Activated CD4-positive, alpha-beta T cell treated with anti-CD3 and anti-CD28 coated beads, Interleukin-2, amount 10 ng/mL, durations not matched to agents 24 days and 14 days (primary cell): ENCODE measurements at regions not wholly inside any gene's neighbourhood (a gene's known extent, or its start where the extent isn't known, plus 50 kb on each side); places are given as distances from the start of the nearest gene placed in this dataset.

Experiments used
- DNase-seq: peaks from one replicate; pipeline ENCODE4 v3.0.0; 2022
- H3K27ac Mint-ChIP-seq: one replicate; pipeline ENCODE4 v1.8.0; 2022; ENCODE audit warnings: mild to moderate bottlenecking, mixed read lengths
- H3K27me3 Mint-ChIP-seq: one replicate; pipeline ENCODE4 v1.8.0; 2022; ENCODE audit warnings: mixed read lengths
- H3K36me3 Mint-ChIP-seq: one replicate; pipeline ENCODE4 v1.8.0; 2022; ENCODE audit warnings: low read depth, mild to moderate bottlenecking, mixed read lengths
- H3K4me1 Mint-ChIP-seq: one replicate; pipeline ENCODE4 v1.8.0; 2021; ENCODE audit warnings: mixed read lengths
- H3K4me3 Mint-ChIP-seq: one replicate; pipeline ENCODE4 v1.8.0; 2022; ENCODE audit warnings: mild to moderate bottlenecking, moderate library complexity, mixed read lengths
- H3K9me3 Mint-ChIP-seq: one replicate; pipeline ENCODE4 v1.8.0; 2021; ENCODE audit warnings: mixed read lengths
- intact Hi-C: fragments of 100-400 bp; cut with micrococcal nuclease; formaldehyde crosslinking; loops from one replicate; pipeline ENCODE4 v1.15.1; 2023

- Mint-ChIP-seq H3K27me3 (peaks cover 2% of the 10 kb centered on the region), H3K9me3 (no peaks in the 10 kb centered on the region), H3K36me3 (no peaks in the 10 kb centered on the region), H3K4me3 (no peak overlapping the region), H3K4me1 (no peaks in the 10 kb centered on the region), H3K27ac (no peak overlapping the region)
- DNase-seq: no peak
- intact Hi-C loops: no loop called here
Measured at GRCh38 chr14:76584271-76584702, 177.0 kb upstream of the VASH1 start.

- intact Hi-C loops: no loop called here
- peaks cover 2% of the 10 kb centered on the region for H3K27me3 Mint-ChIP-seq
- no peak overlapping the region for H3K4me3 Mint-ChIP-seq
- H3K4me1 Mint-ChIP-seq: no peaks in the 10 kb centered on the region
- no peak overlapping the region for H3K27ac Mint-ChIP-seq
- no peaks in the 10 kb centered on the region for H3K36me3 Mint-ChIP-seq
- no peak for DNase-seq
- no peaks in the 10 kb centered on the region for H3K9me3 Mint-ChIP-seq
Measured at GRCh38 chr14:76585616-76586015, 175.7 kb upstream of the VASH1 start.

DNA sequence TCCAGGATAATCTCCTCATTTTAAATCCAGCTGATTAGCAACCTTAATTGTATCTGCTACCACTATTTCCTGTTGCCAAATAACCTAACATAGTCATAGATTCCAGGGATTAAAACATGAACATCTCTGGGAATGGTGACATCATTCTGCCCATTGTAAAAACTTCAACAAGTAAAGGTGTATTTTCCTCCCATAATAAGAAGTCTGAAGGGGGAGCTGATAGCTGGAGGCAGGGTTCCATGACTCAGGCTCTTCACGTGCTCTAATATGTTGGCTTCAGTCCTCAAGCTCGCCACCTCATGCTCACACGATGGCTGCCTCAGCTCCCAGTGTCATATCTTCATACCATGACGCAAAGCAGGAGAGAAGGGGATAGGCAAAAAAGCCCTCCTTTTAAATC lies 172.0 kb upstream of the VASH1 start:
- no peaks in the 10 kb centered on the region for H3K9me3 Mint-ChIP-seq
- H3K36me3 Mint-ChIP-seq: no peaks in the 10 kb centered on the region
- no peak overlapping the region for H3K4me3 Mint-ChIP-seq
- H3K27me3 Mint-ChIP-seq: peaks cover 2% of the 10 kb centered on the region
- H3K27ac Mint-ChIP-seq: no peak overlapping the region
- no peaks in the 10 kb centered on the region for H3K4me1 Mint-ChIP-seq
- intact Hi-C loops: no loop called here
- DNase-seq: no peak

DNA sequence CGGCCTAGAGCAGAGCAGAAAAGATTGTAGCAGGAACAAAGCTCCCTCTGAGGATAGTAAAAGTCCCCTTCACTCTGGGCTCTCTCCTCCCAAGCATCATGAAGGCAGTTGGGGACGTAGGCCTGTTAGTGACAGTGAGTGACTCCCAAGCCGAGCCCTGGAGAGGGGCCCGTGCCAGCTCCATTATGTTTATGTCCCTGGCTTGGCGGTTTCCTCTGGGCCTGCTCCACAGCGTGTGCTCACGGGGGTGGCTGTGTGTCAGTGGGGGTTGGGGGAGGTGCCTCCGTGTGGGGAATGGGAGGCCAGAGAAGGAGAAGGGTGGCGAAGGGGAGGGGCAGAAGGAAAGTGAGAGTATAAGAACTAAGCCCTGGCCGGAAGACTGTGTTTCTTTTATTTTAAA lies 170.0 kb upstream of the VASH1 start:
- no peaks in the 10 kb centered on the region for H3K36me3 Mint-ChIP-seq
- H3K27me3 Mint-ChIP-seq: peaks cover under 1% of the 10 kb centered on the region
- no peak overlapping the region for H3K4me3 Mint-ChIP-seq
- no peak for DNase-seq
- no peaks in the 10 kb centered on the region for H3K4me1 Mint-ChIP-seq
- no peak overlapping the region for H3K27ac Mint-ChIP-seq
- no peaks in the 10 kb centered on the region for H3K9me3 Mint-ChIP-seq
- intact Hi-C loops: no loop called here

- H3K27ac Mint-ChIP-seq: no peak overlapping the region
- intact Hi-C loops: no loop called here
- no peak overlapping the region for H3K4me3 Mint-ChIP-seq
- DNase-seq: no peak
- no peaks in the 10 kb centered on the region for H3K9me3 Mint-ChIP-seq
- no peaks in the 10 kb centered on the region for H3K4me1 Mint-ChIP-seq
- H3K27me3 Mint-ChIP-seq: no peaks in the 10 kb centered on the region
- no peaks in the 10 kb centered on the region for H3K36me3 Mint-ChIP-seq
Measured at GRCh38 chr14:76595266-76595665, 166.0 kb upstream of the VASH1 start.

DNA sequence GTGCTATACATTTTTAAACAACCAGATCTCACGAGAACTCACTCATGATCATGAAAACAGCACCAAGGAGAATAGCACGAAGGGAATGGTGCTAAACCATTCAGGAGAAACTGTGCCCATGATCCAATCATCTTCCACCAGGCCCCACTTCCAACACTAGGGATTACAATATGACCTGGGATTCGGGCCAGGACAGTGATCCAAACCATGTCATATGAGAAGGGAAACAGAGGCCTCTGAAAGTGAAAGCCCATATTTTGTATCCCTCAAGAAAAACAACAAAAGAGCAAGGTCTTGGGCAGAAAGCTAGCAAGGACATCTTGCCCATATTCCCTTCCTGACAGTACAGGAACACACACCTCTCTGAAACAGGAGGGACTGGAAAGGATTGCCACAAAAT lies 163.9 kb upstream of the VASH1 start:
- no peak for DNase-seq
- H3K9me3 Mint-ChIP-seq: peaks cover 5% of the 10 kb centered on the region
- intact Hi-C loops: no loop called here
- H3K36me3 Mint-ChIP-seq: no peaks in the 10 kb centered on the region
- H3K4me1 Mint-ChIP-seq: no peaks in the 10 kb centered on the region
- H3K27ac Mint-ChIP-seq: no peak overlapping the region
- H3K4me3 Mint-ChIP-seq: no peak overlapping the region
- peaks cover 1% of the 10 kb centered on the region for H3K27me3 Mint-ChIP-seq

DNA sequence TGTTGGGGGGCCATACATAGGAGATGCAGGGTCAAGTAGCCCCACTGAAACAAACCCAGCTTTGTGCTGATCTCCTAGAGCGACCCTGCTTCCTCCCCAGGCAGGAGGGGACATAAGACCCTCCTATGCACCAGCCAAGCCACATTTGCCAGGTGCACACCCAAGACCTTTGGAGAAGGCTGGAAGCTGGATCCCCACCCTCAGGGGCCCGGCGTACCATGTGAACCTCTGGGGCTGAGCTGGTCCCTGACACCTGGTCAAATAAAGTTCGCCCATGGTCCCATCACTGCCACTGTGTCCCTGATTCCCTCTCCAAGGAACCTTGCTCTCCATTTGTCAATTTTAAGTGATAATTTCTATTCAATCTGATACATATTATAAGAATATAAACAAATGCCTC lies 162.1 kb upstream of the VASH1 start:
- intact Hi-C loops: no loop called here
- H3K27ac Mint-ChIP-seq: no peak overlapping the region
- no peak for DNase-seq
- peaks cover 1% of the 10 kb centered on the region for H3K27me3 Mint-ChIP-seq
- H3K9me3 Mint-ChIP-seq: peaks cover 5% of the 10 kb centered on the region
- no peaks in the 10 kb centered on the region for H3K4me1 Mint-ChIP-seq
- no peaks in the 10 kb centered on the region for H3K36me3 Mint-ChIP-seq
- no peak overlapping the region for H3K4me3 Mint-ChIP-seq

DNA sequence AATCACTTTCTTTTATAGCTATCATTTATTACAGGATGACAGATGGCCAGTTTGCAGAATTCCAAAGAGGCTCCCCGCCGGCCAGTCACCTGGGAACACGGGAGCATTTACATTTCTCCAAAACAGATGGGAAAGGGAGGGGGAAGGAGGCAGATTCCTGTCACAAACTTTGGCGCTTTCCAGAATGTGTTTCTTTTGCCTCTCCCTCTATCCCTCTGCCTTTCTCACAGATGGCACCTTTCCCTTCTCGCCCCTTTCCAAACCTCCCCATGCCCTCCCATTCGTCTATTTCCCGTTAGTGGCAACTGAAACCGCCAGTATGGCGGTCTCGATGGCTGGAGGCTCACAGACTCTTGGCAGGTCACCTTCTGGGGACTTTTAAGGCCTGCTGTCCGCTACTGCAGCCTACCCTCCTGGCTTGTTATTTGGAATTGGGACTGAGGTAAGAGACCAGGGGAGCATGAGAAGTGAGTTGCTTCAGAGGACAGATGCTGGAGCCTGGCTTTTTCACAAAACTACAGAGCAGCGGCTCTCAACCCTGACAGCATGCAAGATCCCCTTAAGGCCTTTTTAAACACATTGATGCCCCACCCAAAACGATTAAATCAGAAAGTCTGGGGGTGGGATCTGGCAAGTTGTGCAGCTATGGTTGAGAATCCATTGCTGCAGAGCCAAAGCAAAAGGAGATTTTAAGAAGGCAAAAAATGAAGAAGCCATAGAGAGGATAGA lies 161.5 kb upstream of the VASH1 start:
- Mint-ChIP-seq H3K27me3 (peaks cover 1% of the 10 kb centered on the region), H3K27ac (no peak overlapping the region), H3K4me1 (no peaks in the 10 kb centered on the region), H3K36me3 (no peaks in the 10 kb centered on the region), H3K9me3 (peaks cover 5% of the 10 kb centered on the region), H3K4me3 (no peak overlapping the region)
- DNase-seq: no peak
- intact Hi-C loops: no loop called here

DNA sequence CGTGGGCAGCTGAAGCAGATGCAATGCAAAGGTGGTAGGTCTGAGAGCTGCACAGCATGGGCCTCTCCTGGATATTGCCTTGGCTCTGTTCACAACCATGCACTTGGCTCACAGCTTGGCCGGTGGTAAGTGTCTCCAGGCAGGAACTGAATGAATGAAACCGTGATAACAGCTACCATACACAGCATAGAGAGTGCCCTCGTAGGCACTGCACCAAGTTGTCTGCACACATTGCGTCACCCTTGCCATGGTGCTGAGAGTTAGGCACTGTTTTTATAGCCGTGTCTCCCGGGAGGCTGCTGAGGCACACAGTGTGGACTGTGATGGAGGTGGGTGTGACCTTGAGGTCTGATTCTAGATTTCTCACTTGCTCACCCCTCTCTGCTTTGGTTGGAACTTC lies 157.6 kb upstream of the VASH1 start:
- no peak overlapping the region for H3K27ac Mint-ChIP-seq
- DNase-seq: no peak
- no peaks in the 10 kb centered on the region for H3K36me3 Mint-ChIP-seq
- intact Hi-C loops: no loop called here
- peaks cover 5% of the 10 kb centered on the region for H3K9me3 Mint-ChIP-seq
- peaks cover 1% of the 10 kb centered on the region for H3K27me3 Mint-ChIP-seq
- no peaks in the 10 kb centered on the region for H3K4me1 Mint-ChIP-seq
- no peak overlapping the region for H3K4me3 Mint-ChIP-seq

DNA sequence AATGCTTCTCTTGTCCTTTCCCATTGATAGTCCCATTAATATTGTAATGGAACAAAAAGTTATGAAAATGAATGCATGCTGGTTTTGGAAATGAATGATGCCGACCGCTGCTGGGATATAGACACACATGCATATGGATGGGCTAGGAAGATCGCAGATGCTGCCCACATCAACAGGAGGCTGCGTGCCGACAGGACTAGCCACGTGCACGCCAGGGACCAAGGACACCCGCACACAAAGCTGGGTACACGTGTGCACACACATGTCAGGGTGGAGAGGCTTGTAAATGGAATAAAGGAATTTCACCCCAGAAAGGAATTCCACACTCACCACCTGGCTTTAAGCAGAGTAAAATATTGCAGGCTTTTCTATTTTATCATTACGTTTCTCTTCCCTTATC lies 153.8 kb upstream of the VASH1 start:
- H3K27ac Mint-ChIP-seq: no peak overlapping the region
- DNase-seq: no peak
- no peaks in the 10 kb centered on the region for H3K9me3 Mint-ChIP-seq
- H3K4me1 Mint-ChIP-seq: no peaks in the 10 kb centered on the region
- H3K27me3 Mint-ChIP-seq: no peaks in the 10 kb centered on the region
- no peaks in the 10 kb centered on the region for H3K36me3 Mint-ChIP-seq
- H3K4me3 Mint-ChIP-seq: no peak overlapping the region
- intact Hi-C loops: no loop called here

DNA sequence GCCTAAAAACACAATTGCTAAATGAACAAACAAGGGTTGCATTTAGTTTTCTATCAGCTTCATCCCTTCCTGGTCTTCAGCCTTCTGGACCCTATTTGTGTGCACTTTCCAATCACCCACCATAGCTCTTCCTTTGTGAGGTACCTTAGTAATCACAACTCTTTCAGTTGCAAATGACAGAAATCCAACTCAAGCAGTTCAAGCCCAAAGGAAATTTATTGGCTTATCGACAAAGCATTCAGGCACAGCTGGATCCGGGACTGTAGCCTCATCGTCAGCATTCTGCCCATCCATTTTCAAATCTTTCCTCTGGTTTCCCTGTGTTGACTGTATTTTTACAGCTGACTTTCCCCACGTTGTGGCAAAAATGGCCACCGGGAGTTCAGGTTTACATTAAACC lies 148.6 kb upstream of the VASH1 start:
- intact Hi-C loops: no loop called here
- Mint-ChIP-seq H3K27ac (no peak overlapping the region), H3K4me1 (no peaks in the 10 kb centered on the region), H3K9me3 (peaks cover 3% of the 10 kb centered on the region), H3K36me3 (no peaks in the 10 kb centered on the region), H3K27me3 (no peaks in the 10 kb centered on the region), H3K4me3 (no peak overlapping the region)
- DNase-seq: no peak

- H3K36me3 Mint-ChIP-seq: no peaks in the 10 kb centered on the region
- intact Hi-C loops: no loop called here
- no peaks in the 10 kb centered on the region for H3K4me1 Mint-ChIP-seq
- H3K27ac Mint-ChIP-seq: no peak overlapping the region
- H3K9me3 Mint-ChIP-seq: peaks cover 3% of the 10 kb centered on the region
- H3K4me3 Mint-ChIP-seq: no peak overlapping the region
- H3K27me3 Mint-ChIP-seq: no peaks in the 10 kb centered on the region
- DNase-seq: no peak
Measured at GRCh38 chr14:76613616-76614015, 147.7 kb upstream of the VASH1 start.

DNA sequence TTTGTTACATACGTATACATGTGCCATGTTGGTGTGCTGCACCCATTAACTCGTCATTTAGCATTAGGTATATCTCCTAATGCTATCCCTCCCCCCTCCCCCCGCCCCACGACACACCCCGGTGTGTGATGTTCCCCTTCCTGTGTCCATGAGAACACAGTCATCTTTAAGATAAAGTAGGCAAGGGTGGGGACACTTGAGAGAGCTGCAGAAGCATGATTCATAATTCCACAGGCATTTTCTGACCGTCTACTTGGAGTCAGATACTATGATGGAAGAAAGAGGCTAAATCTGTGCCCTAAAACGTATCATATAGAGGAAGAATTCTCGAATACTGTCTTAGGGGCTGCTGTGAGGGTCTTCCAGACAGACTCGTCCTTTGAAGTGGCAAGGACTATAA lies 145.9 kb upstream of the VASH1 start:
- no peaks in the 10 kb centered on the region for H3K4me1 Mint-ChIP-seq
- peaks cover 3% of the 10 kb centered on the region for H3K9me3 Mint-ChIP-seq

DNA sequence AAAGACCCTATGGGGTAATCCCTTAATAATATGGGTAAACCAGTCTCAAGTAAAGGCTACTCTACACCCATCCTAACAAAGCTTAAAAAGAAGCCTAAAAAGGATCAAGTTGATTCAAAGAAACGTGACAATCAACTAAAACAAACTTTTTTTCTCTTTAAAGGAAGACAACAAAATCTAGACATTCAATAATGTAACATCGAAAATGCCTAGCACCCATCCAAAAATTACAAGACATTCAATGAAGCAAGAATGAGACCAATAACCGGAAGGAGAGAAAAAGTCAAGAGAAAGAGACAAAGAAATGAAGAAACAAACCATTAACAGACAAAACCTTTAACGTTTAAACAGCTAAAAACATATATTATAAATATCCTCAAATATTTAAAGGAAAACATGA lies 143.8 kb upstream of the VASH1 start:
- DNase-seq: no peak
- H3K4me3 Mint-ChIP-seq: no peak overlapping the region
- peaks cover 3% of the 10 kb centered on the region for H3K9me3 Mint-ChIP-seq
- intact Hi-C loops: no loop called here
- no peaks in the 10 kb centered on the region for H3K4me1 Mint-ChIP-seq
- peaks cover 3% of the 10 kb centered on the region for H3K27me3 Mint-ChIP-seq
- H3K36me3 Mint-ChIP-seq: no peaks in the 10 kb centered on the region
- H3K27ac Mint-ChIP-seq: no peak overlapping the region

More for the DNA sequence above, 145.9 kb upstream of the VASH1 start:
- Mint-ChIP-seq H3K36me3 (no peaks in the 10 kb centered on the region), H3K4me3 (no peak overlapping the region), H3K27me3 (no peaks in the 10 kb centered on the region), H3K27ac (no peak overlapping the region)
- intact Hi-C loops: no loop called here
- DNase-seq: no peak

DNA sequence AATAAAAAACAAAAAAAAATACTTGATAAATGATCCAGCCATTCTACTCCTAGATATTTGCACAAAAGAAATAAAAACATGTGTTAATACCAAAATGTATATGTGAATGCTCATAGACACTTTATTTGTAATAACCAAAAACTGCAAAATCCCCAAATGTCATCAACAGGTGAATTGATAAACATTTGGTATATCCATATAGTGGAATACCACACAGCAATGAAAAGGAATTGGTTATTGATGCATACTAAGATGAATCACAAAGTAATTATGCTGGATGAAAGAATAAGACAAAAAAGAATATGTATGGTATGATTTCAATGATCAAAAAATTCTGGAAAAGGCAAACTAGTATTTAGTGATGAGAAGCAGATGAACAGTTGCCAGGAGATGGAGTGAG lies 124.7 kb upstream of the VASH1 start:
- H3K4me3 Mint-ChIP-seq: no peak overlapping the region
- no peak overlapping the region for H3K27ac Mint-ChIP-seq
- H3K36me3 Mint-ChIP-seq: no peaks in the 10 kb centered on the region
- H3K4me1 Mint-ChIP-seq: no peaks in the 10 kb centered on the region
- no peak for DNase-seq
- peaks cover 8% of the 10 kb centered on the region for H3K27me3 Mint-ChIP-seq
- no peaks in the 10 kb centered on the region for H3K9me3 Mint-ChIP-seq
- intact Hi-C loops: no loop called here
